IMR-90 (cell line): ENCODE measurements at regions not wholly inside any gene's neighbourhood (a gene's known extent, or its start where the extent isn't known, plus 50 kb on each side); places are given as distances from the start of the nearest gene placed in this dataset.

Experiments used
- ATAC-seq: fragments of 200-7000 bp; cut with Tn5 transposase; 2 replicates; pipeline ENCODE4 v1.9.1; 2020; ENCODE audit warnings: low read depth, mild to moderate bottlenecking, moderate library complexity
- BruUV-seq: library from RNA; stranded (reverse); fragments of 400-500 nt; replicated peaks from 2 replicates; lab custom pipeline; 2021; lab: Mats Ljungman, UMichigan
- CTCF ChIA-PET: fragments of 300-600 bp; formaldehyde crosslinking; extraction: SDS; loops from one replicate; lab custom pipeline; 2021; ENCODE audit warnings: antibody characterized with exemption; lab: Yijun Ruan, JAX
- POLR2A ChIA-PET: fragments of 300-600 bp; sonication (Branson Sonifier 250); formaldehyde crosslinking; loops from one replicate; lab custom pipeline; 2022; ENCODE audit warnings: antibody characterized with exemption; ENCODE audit not compliant: unreplicated experiment; lab: Charles Lee
- DNase-seq: peaks from one replicate; pipeline ENCODE4 v3.0.0; 2013
- H2AFZ ChIP-seq: replicated peaks from 2 replicates; pipeline ENCODE3; 2013; ENCODE audit warnings: low read length, mild to moderate bottlenecking; ENCODE audit not compliant: poor library complexity
- H2AK5ac ChIP-seq: 2 replicates; pipeline ENCODE4 v1.6.1; 2013; ENCODE audit warnings: low read depth, low read length, inconsistent platforms
- H2AK9ac ChIP-seq: replicated peaks from 2 replicates; pipeline ENCODE3; 2013; ENCODE audit warnings: mild to moderate bottlenecking, low read depth, low read length, moderate library complexity; ENCODE audit not compliant: poor library complexity
- H2BK120ac ChIP-seq: 2 replicates; pipeline ENCODE4 v1.6.1; 2013; ENCODE audit warnings: low read depth, low read length, inconsistent platforms
- H2BK15ac ChIP-seq: 3 replicates; pipeline ENCODE4 v1.6.1; 2013; ENCODE audit warnings: low read depth, low read length, inconsistent platforms
- H2BK20ac ChIP-seq: 2 replicates; pipeline ENCODE4 v1.6.1; 2013; ENCODE audit warnings: low read depth, mild to moderate bottlenecking, inconsistent platforms, low read length, moderate library complexity
- H2BK5ac ChIP-seq: 2 replicates; pipeline ENCODE4 v1.6.1; 2013; ENCODE audit warnings: mild to moderate bottlenecking, low read depth, low read length, inconsistent platforms; ENCODE audit not compliant: poor library complexity, severe bottlenecking
- H3K14ac ChIP-seq: replicated peaks from 2 replicates; pipeline ENCODE4 v1.6.1; 2013; ENCODE audit warnings: low read depth, low read length, inconsistent platforms
- H3K18ac ChIP-seq: 2 replicates; pipeline ENCODE4 v1.6.1; 2013; ENCODE audit warnings: low read depth, low read length, control low read depth
- H3K23ac ChIP-seq: 2 replicates; pipeline ENCODE4 v1.6.1; 2013; ENCODE audit warnings: low read depth, low read length, inconsistent platforms
- H3K27ac ChIP-seq: 2 replicates; pipeline ENCODE4 v1.5.1; 2013; ENCODE audit warnings: mild to moderate bottlenecking, control low read depth, low read length; ENCODE audit not compliant: insufficient read depth
- H3K27me3 ChIP-seq: 2 replicates; pipeline ENCODE4 v1.6.1; 2013; ENCODE audit warnings: low read length; ENCODE audit not compliant: control insufficient read depth, insufficient read depth
- H3K36me3 ChIP-seq: 2 replicates; pipeline ENCODE4 v1.6.1; 2013; ENCODE audit warnings: low read length, mixed read lengths; ENCODE audit not compliant: control insufficient read depth, insufficient read depth
- H3K4ac ChIP-seq: 2 replicates; pipeline ENCODE4 v1.6.1; 2013; ENCODE audit warnings: low read depth, low read length, inconsistent platforms
- H3K4me1 ChIP-seq: 2 replicates; pipeline ENCODE4 v1.6.1; 2013; ENCODE audit warnings: low read length, mixed read lengths; ENCODE audit not compliant: control insufficient read depth, insufficient read depth
- H3K4me2 ChIP-seq: 2 replicates; pipeline ENCODE4 v1.6.1; 2013; ENCODE audit warnings: low read depth, mild to moderate bottlenecking, control low read depth, low read length, moderate library complexity
- H3K4me3 ChIP-seq: 2 replicates; pipeline ENCODE4 v1.5.1; 2013; ENCODE audit warnings: low read depth, mild to moderate bottlenecking, control low read depth, low read length, moderate library complexity; ENCODE audit not compliant: insufficient read depth
- H3K56ac ChIP-seq: 2 replicates; pipeline ENCODE4 v1.6.1; 2013; ENCODE audit warnings: low read length, inconsistent platforms; ENCODE audit not compliant: insufficient read depth; ENCODE audit errors: extremely low read depth
- H3K79me1 ChIP-seq, 2 experiments: 2 replicates each; pipeline ENCODE4 v1.6.1; 2013; ENCODE audit warnings: low read length in 2 of 2, inconsistent platforms in 1 of 2, low read depth in 1 of 2
- H3K9ac ChIP-seq: 2 replicates; pipeline ENCODE4 v1.6.1; 2013; ENCODE audit warnings: low read depth, low read length, control low read depth
- H3K9me1 ChIP-seq: 2 replicates; pipeline ENCODE4 v1.6.1; 2013; ENCODE audit warnings: low read length, inconsistent platforms; ENCODE audit not compliant: insufficient read depth
- H3K9me3 ChIP-seq: 2 replicates; pipeline ENCODE4 v1.6.1; 2013; ENCODE audit warnings: low read length; ENCODE audit not compliant: control insufficient read depth, insufficient read depth
- H4K20me1 ChIP-seq: 2 replicates; pipeline ENCODE4 v1.6.1; 2013; ENCODE audit warnings: low read length, inconsistent platforms; ENCODE audit not compliant: insufficient read depth
- H4K5ac ChIP-seq: 2 replicates; pipeline ENCODE4 v1.6.1; 2013; ENCODE audit warnings: mild to moderate bottlenecking, low read depth, low read length, control low read depth
- H4K8ac ChIP-seq, 2 experiments: 2 replicates each; pipeline ENCODE4 v1.6.1; 2013; ENCODE audit warnings: low read depth in 2 of 2, low read length in 2 of 2, control low read depth in 1 of 2, inconsistent platforms in 1 of 2
- H4K91ac ChIP-seq: 2 replicates; pipeline ENCODE4 v1.6.1; 2013; ENCODE audit warnings: low read depth, low read length, inconsistent platforms; ENCODE audit not compliant: insufficient read depth
- POLR2A ChIP-seq: IDR thresholded peaks from 2 replicates; pipeline ENCODE4 v1.6.1; 2012; ENCODE audit warnings: mild to moderate bottlenecking, low read depth, low read length
- RFX5 ChIP-seq: IDR thresholded peaks from 2 replicates; pipeline ENCODE4 v1.8.0; 2012; ENCODE audit warnings: low read depth, mild to moderate bottlenecking, low read length, moderate library complexity
- SMC3 ChIP-seq: fragments of 150-350 bp; IDR thresholded peaks from 2 replicates; pipeline ENCODE4 v1.6.1; 2016; ENCODE audit warnings: low read depth, mild to moderate bottlenecking, antibody characterized with exemption, low read length, moderate library complexity
- WGBS, 2 experiments: methylation state at CpG; one replicate each; pipeline versions ENCODE4 v1.1.5 to v1.1.7; 2013; ENCODE audit warnings: missing lambda C conversion rate in 2 of 2; ENCODE audit not compliant: insufficient read length in 1 of 2; ENCODE audit errors: extremely low coverage in 2 of 2; 5-methylcytosine and 5-hydroxymethylcytosine counted together
- dilution Hi-C: fragments of 300-500 bp; cut with HindIII; formaldehyde crosslinking; loops from one replicate; pipeline ENCODE4 v1.14.3; 2018; ENCODE audit warnings: low sequenced_read_pairs; ENCODE audit not compliant: unreplicated experiment
- in situ Hi-C: fragments of 300-500 bp; cut with MboI; formaldehyde crosslinking; loops from 3 replicates; pipeline ENCODE4 v1.14.3; 2019; ENCODE audit warnings: low sequenced_read_pairs, inconsistent platforms, mixed read lengths
- intact Hi-C: fragments of 100-400 bp; cut with micrococcal nuclease; formaldehyde crosslinking; loops from 2 replicates; pipeline ENCODE4 v1.10.0; 2022

DNA sequence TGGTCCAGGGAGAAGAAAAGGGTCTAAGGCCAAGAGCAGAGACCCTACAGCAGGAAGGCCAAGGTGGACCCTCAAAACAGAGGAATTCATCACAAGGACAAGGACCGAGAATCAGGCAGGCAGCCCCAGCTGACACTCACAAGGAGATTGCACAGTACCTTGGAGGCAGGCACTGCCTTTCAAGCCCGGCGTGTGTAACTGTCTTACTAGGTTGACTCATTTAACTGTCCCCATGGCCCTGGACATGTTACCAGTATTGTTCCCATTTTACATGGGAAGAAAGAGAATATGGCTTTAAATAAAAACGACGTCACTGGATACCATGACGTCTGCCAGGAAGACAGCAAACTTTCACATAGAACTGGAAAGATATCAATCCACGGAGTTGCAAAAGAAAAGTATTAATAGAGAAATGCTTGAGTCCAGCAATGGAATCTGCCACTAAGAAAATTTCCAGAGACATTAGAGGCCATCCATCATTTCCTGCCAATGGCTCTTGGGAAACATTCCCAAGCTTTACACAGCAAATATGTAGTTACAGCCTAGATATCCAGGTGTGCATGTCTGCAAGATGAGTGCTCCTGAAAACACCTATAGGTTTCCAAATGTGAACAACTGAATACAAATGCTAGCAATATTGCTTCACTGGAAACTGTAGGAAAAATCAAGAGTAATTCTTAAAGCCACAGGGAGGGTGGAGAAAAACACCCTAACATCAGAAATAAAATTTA lies 111.5 kb upstream of the RPS6KA2 start:
- Histone ChIP-seq H3K14ac (no peak overlapping the region), H4K91ac (no peak overlapping the region), H3K9me1 (peaks cover 8% of the 10 kb centered on the region; the same call in 1 of the 2 replicates), H3K56ac (no peak overlapping the region), H3K27me3 (peaks cover 3% of the 10 kb centered on the region; the same call in 1 of the 2 replicates), H2BK120ac (no peak overlapping the region), H3K4ac (no peak overlapping the region), H2BK15ac (peak overlapping the region; percentile 10; the same call in 1 of the 3 replicates), H2BK20ac (no peak overlapping the region), H3K4me1 (peaks cover 8% of the 10 kb centered on the region; the same call in 1 of the 2 replicates), H2BK5ac (no peak overlapping the region), H4K5ac (no peak overlapping the region), H3K79me1 (no peaks in the 10 kb centered on the region), H3K23ac (no peak overlapping the region), H3K4me2 (no peak overlapping the region), H4K20me1 (no peaks in the 10 kb centered on the region), H4K8ac (no peak overlapping the region), H3K27ac (no peak overlapping the region), H3K4me3 (no peak overlapping the region), H2AFZ (no peak overlapping the region), H3K36me3 (no peaks in the 10 kb centered on the region), H3K9me3 (no peaks in the 10 kb centered on the region), H3K9ac (no peak overlapping the region), H2AK5ac (no peak overlapping the region), H3K18ac (no peak overlapping the region), H2AK9ac (no peak overlapping the region)
- dilution Hi-C loops, result no loop called here
- BruUV-seq, result no TSS peak
- 100% methylated on average over 1 of the region's 7 CpGs; no CpG with 5 or more reads in 1 of the 2 experiments for WGBS, 2 experiments
- ChIA-PET CTCF (no interaction called here), POLR2A (interaction anchor here (0.6 kb wide), 1 partner anchor 12 kb away, joined by 3 read pairs; no protein-coding TSS in a partner anchor)
- DNase-seq (no peak), ATAC-seq (no peak)
- TF ChIP-seq POLR2A (no peak), RFX5 (no peak), SMC3 (no peak)
- in situ Hi-C loops, result no loop called here
- intact Hi-C loops, result no loop called here
